ENCODE measurements at regions not wholly inside any gene's neighbourhood (a gene's known extent, or its start where the extent isn't known, plus 50 kb on each side); places are given as distances from the start of the nearest gene placed in this dataset.

- no peak overlapping the region for H3K27ac ChIP-seq (ENCODE audit: low read depth, low read length)
- Mint-ChIP-seq H3K4me3 (ENCODE audit: unreplicated experiment) (no peak overlapping the region), H3K27ac (ENCODE audit: unreplicated experiment) (no peak overlapping the region), H3K9me3 (ENCODE audit: unreplicated experiment) (peaks cover 1% of the 10 kb centered on the region), H3K27me3 (ENCODE audit: low read depth, unreplicated experiment) (peaks cover 7% of the 10 kb centered on the region), H3K36me3 (ENCODE audit: low read depth, unreplicated experiment) (no peaks in the 10 kb centered on the region), H3K4me1 (ENCODE audit: low read depth, unreplicated experiment) (peaks cover 12% of the 10 kb centered on the region)
- no peaks in the 10 kb centered on the region for H3K4me1 ChIP-seq (ENCODE audit: insufficient read depth, low read length)
- H3K9me3 ChIP-seq (ENCODE audit: insufficient read depth, low read depth, low read length): no peaks in the 10 kb centered on the region
- no peaks in the 10 kb centered on the region for H3K27me3 ChIP-seq (ENCODE audit: insufficient read depth, low read length)
- DNase-seq (ENCODE audit: low read depth): no peak
- no peak overlapping the region for H2AFZ ChIP-seq (ENCODE audit: low read depth, low read length)
- no peak for FAIRE-seq
- H3K4me2 ChIP-seq (ENCODE audit: low read length): no peak overlapping the region
- no peak overlapping the region for H3K4me3 ChIP-seq (ENCODE audit: insufficient read depth, low read depth, low read length)
- TF ChIP-seq, protein P1, sequence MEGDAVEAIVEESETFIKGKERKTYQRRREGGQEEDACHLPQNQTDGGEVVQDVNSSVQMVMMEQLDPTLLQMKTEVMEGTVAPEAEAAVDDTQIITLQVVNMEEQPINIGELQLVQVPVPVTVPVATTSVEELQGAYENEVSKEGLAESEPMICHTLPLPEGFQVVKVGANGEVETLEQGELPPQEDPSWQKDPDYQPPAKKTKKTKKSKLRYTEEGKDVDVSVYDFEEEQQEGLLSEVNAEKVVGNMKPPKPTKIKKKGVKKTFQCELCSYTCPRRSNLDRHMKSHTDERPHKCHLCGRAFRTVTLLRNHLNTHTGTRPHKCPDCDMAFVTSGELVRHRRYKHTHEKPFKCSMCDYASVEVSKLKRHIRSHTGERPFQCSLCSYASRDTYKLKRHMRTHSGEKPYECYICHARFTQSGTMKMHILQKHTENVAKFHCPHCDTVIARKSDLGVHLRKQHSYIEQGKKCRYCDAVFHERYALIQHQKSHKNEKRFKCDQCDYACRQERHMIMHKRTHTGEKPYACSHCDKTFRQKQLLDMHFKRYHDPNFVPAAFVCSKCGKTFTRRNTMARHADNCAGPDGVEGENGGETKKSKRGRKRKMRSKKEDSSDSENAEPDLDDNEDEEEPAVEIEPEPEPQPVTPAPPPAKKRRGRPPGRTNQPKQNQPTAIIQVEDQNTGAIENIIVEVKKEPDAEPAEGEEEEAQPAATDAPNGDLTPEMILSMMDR (IDR thresholded peaks at IDR 0.05; ENCODE audit: insufficient read depth, low read depth, low read length): no peak
- TF ChIP-seq EZH2 (IDR thresholded peaks at IDR 0.05; ENCODE audit: insufficient read depth, low read length): no peak
- no peaks in the 10 kb centered on the region for H4K20me1 ChIP-seq (ENCODE audit: insufficient read depth, low read length)
- H3K36me3 ChIP-seq (ENCODE audit: insufficient read depth, low read length): no peaks in the 10 kb centered on the region
- no peaks in the 10 kb centered on the region for H3K79me2 ChIP-seq (ENCODE audit: insufficient read depth, low read length)
- H3K9ac ChIP-seq (ENCODE audit: low read length): no peak overlapping the region
Observed at GRCh38 chr20:12790859-12791258, 217.9 kb upstream of the SPTLC3 start.

DNA sequence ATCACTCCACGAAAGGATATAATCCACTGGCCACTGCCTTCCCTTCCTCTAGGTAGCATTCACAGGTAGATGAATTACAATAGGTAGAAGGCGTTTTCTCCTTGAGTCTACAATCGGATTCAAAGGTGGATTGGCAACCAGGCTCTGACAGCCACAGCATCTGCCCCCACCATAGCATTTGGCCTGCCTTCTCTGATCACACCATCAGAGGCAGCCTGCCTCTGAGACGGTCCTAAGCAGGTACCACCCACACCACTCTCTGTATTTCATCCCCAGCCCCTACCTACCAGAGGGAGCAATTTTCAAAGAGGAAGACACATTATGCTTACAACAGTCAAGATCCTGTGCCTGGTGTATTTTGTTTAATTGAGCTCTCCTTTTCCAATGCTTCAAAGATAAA, 210.5 kb upstream of the SPTLC3 start:
- Histone ChIP-seq H3K27me3 (ENCODE audit: insufficient read depth, low read length) (no peaks in the 10 kb centered on the region), H3K27ac (ENCODE audit: low read depth, low read length) (no peak overlapping the region), H3K9ac (ENCODE audit: low read length) (no peak overlapping the region), H2AFZ (ENCODE audit: low read depth, low read length) (no peak overlapping the region), H3K4me1 (ENCODE audit: insufficient read depth, low read length) (no peaks in the 10 kb centered on the region), H3K36me3 (ENCODE audit: insufficient read depth, low read length) (no peaks in the 10 kb centered on the region), H4K20me1 (ENCODE audit: insufficient read depth, low read length) (no peaks in the 10 kb centered on the region), H3K4me2 (ENCODE audit: low read length) (no peak overlapping the region), H3K79me2 (ENCODE audit: insufficient read depth, low read length) (no peaks in the 10 kb centered on the region), H3K9me3 (ENCODE audit: insufficient read depth, low read depth, low read length) (no peaks in the 10 kb centered on the region), H3K4me3 (ENCODE audit: insufficient read depth, low read depth, low read length) (no peak overlapping the region)
- FAIRE-seq (no peak), DNase-seq (ENCODE audit: low read depth) (no peak)
- no peak overlapping the region for H3K4me3 Mint-ChIP-seq (ENCODE audit: unreplicated experiment)
- no peaks in the 10 kb centered on the region for H3K9me3 Mint-ChIP-seq (ENCODE audit: unreplicated experiment)
- no peak overlapping the region for H3K27ac Mint-ChIP-seq (ENCODE audit: unreplicated experiment)
- no peaks in the 10 kb centered on the region for H3K27me3 Mint-ChIP-seq (ENCODE audit: low read depth, unreplicated experiment)
- H3K4me1 Mint-ChIP-seq (ENCODE audit: low read depth, unreplicated experiment): peaks cover 12% of the 10 kb centered on the region
- no peak for TF ChIP-seq EZH2 (IDR thresholded peaks at IDR 0.05; ENCODE audit: insufficient read depth, low read length)
- TF ChIP-seq, protein P1 (IDR thresholded peaks at IDR 0.05; ENCODE audit: insufficient read depth, low read depth, low read length): no peak
- no peaks in the 10 kb centered on the region for H3K36me3 Mint-ChIP-seq (ENCODE audit: low read depth, unreplicated experiment)

DNA sequence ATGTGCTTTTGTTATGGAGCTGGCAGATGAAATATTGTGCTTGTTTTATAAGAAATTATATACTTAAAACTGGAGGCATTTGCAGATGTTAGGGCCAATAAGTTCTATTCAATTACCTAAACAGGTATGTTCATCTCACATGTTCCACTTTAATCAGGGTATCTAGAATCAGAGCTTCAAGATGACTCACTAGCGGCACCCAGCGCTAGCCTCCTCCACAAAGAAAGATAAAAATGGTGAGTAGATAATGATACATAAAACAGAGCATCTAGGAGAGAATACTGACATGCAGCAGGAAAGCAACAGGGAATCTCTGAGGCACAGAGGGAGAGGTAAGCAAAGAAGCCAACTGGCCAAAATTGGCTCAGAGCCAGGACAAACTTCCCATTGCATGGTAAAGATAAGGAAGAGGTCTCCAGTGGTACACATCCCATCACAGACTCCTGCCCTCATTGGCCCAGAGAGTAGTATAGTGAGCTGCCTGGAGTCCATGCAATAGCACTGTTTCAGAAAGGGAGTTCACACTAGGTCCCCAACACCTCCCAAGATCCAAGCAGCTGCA, 200.7 kb upstream of the SPTLC3 start:
- no peak overlapping the region for H3K4me3 ChIP-seq (ENCODE audit: insufficient read depth, low read depth, low read length)
- no peaks in the 10 kb centered on the region for H3K36me3 ChIP-seq (ENCODE audit: insufficient read depth, low read length)
- FAIRE-seq (no peak), DNase-seq (ENCODE audit: low read depth) (no peak)
- no peak overlapping the region for H3K27ac ChIP-seq (ENCODE audit: low read depth, low read length)
- H3K9me3 Mint-ChIP-seq (ENCODE audit: unreplicated experiment): peaks cover 5% of the 10 kb centered on the region
- H3K36me3 Mint-ChIP-seq (ENCODE audit: low read depth, unreplicated experiment): no peaks in the 10 kb centered on the region
- TF ChIP-seq, protein P1 (IDR thresholded peaks at IDR 0.05; ENCODE audit: insufficient read depth, low read depth, low read length): no peak
- TF ChIP-seq EZH2 (IDR thresholded peaks at IDR 0.05; ENCODE audit: insufficient read depth, low read length): no peak
- no peaks in the 10 kb centered on the region for H3K79me2 ChIP-seq (ENCODE audit: insufficient read depth, low read length)
- no peaks in the 10 kb centered on the region for H3K27me3 Mint-ChIP-seq (ENCODE audit: low read depth, unreplicated experiment)
- no peak overlapping the region for H3K4me2 ChIP-seq (ENCODE audit: low read length)
- no peak overlapping the region for H3K27ac Mint-ChIP-seq (ENCODE audit: unreplicated experiment)
- H2AFZ ChIP-seq (ENCODE audit: low read depth, low read length): no peak overlapping the region
- no peaks in the 10 kb centered on the region for H3K4me1 Mint-ChIP-seq (ENCODE audit: low read depth, unreplicated experiment)
- H3K4me3 Mint-ChIP-seq (ENCODE audit: unreplicated experiment): no peak overlapping the region
- H3K27me3 ChIP-seq (ENCODE audit: insufficient read depth, low read length): no peaks in the 10 kb centered on the region
- H3K4me1 ChIP-seq (ENCODE audit: insufficient read depth, low read length): no peaks in the 10 kb centered on the region
- H4K20me1 ChIP-seq (ENCODE audit: insufficient read depth, low read length): no peaks in the 10 kb centered on the region
- H3K9me3 ChIP-seq (ENCODE audit: insufficient read depth, low read depth, low read length): no peaks in the 10 kb centered on the region
- H3K9ac ChIP-seq (ENCODE audit: low read length): no peak overlapping the region
